ENCODE measurements at regions not wholly inside any gene's neighbourhood (a gene's known extent, or its start where the extent isn't known, plus 50 kb on each side); places are given as distances from the start of the nearest gene placed in this dataset.
"Not testable (repeated sequence)": the region's sequence is repeated elsewhere in the genome, so short reads cannot be mapped to it uniquely, and the experiment has no call there.

DNA sequence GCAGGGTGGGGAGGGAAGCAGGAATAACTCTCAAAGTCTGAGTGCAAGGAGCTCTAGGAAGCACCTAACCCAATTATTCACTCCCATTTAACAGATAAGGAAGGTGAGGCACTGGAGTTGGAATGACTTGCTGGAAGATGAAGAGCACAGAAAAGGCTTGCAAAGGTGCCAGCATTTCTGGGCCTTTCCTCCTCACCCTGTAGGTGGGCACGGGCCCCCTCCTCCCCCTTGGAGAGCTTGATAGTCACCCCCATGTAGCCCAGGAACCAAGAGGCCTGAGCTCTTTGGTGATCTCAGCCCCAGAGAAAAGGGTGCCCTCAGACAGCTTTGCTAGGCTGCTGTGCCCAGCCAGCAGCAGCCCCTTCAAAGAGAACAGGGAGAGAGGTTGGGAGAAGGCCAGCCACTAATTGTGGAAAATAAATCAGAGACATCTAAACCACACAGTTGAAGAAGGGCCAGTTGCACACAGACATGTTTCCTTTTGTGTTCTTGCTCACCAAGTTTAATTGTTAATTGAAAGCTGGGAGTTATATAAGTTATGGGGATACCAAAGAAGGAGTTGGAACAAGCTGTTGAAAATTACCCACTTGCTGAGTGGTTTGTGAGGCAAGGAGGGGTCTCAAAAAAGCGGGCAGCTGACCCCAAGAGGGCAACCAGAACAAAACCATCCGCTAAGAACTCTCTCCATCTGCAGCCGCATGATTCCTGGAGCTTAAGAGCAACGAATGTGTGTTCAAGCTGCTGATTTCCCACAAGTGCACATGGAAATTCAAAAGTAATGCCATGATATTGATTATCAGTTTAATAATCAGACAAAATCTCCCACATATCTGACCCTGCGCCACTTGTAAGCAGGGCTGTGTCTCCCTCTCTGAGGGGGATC is 77.0 kb downstream of the MRPL14 start:
- no peak for DNase-seq

DNA sequence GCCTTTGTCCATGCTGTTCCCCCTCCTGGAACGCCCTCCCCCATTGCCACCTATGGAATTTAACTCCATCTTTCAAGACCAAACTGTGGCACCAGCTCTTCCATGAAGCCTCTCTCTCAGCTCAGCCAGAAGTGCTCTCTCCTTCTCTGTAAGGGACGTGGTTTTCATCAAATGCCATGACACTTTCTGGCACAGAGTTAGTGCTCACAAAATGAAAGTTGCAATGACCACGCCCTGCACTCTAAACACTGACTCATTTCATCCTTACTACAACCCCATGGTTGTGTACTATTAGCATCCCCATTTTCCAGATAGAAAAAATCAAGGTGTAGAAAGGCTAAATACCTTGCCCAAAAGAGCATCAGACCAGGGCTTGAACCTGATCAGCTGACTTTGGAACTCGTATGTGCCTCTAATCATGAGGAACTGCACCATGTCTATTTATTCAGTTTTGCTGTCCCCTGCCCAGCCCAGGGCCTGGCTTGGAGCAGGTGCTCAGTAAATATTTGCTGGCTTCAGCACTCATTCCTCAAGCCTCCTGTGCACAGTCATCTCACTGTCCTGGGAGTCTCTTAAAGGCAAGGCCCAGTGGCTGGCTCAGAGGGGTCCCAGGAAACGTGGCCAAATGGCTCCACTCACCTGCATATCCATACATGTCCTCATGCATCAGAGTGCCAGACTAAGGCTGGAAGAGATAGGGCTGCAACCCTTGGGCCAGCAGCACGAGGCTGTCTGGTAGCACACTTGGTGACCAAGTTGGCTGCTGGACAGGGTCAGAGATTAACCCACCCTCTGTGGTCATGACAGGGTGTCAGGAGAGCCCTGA is 77.9 kb downstream of the MRPL14 start:
- DNase-seq: no peak

DNA sequence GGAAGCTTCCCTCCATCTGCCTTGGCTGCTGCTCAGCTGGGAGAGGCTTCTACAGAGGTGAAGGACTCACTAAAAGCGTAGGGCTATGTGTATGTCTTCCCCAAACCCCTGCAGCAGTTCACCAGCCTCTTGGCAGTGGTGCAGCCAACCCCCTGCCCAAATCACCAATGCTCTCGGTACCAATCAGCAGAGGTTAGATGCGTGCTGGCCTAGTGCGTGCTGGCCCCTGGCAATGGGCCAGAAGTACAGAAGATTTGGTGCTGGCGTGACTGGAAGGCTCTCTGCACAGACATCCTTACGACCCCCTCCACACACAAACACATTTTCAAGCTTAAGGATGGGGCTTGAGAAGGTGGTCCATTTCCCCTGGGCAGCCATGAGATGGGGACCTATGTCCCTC is 79.0 kb downstream of the MRPL14 start:
- no peak for DNase-seq

- DNase-seq: no peak
Observed at GRCh38 chr6:44047801-44048200, 79.5 kb downstream of the MRPL14 start.

DNA sequence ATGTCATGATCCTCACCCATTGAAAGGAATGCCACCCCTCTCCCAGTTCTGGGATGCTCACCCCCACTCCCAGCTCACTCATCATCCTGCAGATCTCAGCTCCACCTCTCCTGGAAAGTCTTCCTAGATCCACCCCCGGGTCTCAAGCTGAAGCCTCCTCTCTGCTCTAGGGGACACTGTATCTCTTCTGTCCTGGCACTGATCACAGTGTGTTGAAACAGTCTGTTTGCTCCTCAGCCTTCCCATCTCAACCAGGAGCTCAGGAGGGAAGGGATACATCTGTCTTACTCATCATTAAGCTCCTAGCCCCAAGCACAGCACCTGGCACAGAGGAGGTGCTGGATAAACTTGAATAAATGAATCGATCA is 80.1 kb downstream of the MRPL14 start:
- no peak for DNase-seq

DNA sequence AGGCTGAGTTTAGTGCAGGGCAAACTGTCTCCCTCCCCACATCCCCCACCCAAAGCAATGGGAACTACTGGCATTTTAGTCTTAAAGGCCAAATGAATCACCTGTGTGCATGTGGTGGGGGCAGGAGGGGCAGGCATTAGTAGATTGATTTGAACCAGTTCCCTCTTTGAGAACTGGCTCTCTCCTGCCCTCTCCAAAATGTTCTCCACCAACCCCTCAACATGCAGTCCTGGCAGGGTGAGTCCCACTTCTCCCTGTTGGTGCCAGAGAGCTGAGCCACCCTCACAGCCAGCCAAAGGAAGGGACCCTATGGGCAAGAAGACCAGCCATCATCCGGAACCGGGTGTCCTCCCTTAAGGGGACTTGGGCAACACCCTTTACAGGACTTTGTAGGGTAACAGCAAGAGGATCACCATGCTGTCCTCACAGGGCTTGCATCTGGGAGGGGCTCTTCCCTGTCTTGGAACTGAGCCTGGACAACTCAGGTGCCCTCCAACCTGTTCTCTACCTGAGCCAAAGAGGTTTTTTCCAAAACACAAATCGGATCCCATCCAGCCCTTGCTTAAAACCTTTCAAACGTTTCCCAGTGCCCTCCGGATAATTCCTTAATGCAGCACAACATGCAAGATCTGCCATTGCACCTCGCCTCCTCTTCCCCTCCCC is 80.6 kb downstream of the MRPL14 start:
- no peak for DNase-seq

- DNase-seq: no peak
Observed at GRCh38 chr6:44045672-44046015, 81.6 kb downstream of the MRPL14 start.

DNA sequence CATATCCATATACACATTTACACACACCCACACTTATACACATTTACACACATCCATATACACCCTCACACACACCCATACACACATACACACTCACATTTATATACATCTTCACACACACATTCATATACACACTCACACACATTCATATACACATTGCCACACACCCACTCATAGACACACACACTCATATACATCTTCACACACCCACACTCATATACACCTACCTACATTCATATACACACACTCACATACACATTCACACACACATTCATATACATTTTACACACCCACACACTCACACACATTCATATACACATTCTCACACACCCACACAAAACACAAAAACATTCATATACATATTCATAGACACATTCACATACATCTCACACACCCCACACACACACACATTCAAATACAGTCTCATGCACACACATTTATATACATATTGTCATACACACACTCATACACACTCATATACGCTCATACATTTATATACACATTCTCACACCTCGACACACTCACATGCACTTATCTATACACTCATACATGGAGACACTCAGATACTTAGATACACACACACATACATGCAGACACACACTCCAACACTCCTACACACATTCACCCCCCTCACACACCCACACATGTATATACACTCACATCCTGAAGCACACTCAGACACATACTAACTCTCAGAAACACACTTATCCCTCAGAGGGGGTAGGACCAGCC is 82.1 kb downstream of the MRPL14 start:
- no peak for DNase-seq

- no peak for DNase-seq
Observed at GRCh38 chr6:44044154-44044539, 83.1 kb downstream of the MRPL14 start.

DNA sequence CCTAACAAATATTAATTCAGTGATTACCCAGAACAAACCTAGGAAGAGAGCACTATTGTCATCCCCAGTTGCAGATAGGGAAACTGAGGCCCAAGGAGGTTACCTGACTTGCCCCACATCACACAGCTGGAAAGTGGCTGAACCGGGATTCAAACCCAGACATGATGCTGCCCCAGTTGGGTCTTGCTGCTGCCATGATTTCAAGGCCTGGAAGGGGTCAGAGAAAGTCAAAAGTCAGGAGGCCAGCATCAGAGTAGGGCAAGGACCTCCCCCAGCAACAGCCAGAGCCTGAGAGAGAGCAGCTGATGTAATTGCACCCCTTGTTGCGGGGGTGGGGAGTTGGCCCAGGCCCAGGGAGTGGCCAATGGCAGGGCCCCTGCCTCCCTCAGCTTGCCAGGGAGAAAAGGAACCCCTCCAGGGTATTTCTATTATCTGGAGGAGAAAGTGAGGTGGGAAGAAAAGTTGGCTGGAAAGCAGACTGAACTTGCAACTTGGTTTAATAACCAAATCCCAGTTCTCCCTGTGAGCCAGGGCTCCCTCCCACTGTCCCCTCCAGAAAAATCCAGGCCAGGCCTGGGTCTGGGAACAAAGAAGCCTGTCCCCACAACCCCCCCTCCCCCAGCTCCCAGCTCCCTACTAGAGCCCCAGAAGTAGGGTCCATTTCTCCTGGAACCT is 83.6 kb downstream of the MRPL14 start:
- no peak for DNase-seq

DNA sequence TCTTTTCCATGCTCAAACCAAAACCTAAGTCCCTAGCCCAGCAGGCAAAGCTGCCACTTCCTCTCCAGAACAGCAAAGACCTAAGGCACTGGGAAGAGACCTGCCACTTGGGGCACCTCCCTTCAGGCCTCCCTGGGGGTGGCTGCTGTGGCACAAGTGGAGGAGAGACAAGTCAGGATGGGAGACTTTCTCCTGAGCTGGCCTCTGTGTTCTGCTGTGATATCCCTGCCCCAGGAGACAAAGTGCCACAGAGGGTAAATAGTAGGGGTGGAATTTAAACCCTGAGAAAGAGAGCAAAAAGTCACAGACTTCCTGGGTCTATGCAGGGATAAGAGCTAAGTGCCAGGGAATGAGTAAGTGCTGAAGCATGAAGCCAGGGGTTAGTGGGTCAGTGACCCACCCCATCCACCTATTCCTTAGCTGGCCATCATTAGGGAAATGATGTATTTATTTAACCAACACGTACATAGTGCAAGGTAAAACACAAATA is 84.2 kb downstream of the MRPL14 start:
- no peak for DNase-seq

DNA sequence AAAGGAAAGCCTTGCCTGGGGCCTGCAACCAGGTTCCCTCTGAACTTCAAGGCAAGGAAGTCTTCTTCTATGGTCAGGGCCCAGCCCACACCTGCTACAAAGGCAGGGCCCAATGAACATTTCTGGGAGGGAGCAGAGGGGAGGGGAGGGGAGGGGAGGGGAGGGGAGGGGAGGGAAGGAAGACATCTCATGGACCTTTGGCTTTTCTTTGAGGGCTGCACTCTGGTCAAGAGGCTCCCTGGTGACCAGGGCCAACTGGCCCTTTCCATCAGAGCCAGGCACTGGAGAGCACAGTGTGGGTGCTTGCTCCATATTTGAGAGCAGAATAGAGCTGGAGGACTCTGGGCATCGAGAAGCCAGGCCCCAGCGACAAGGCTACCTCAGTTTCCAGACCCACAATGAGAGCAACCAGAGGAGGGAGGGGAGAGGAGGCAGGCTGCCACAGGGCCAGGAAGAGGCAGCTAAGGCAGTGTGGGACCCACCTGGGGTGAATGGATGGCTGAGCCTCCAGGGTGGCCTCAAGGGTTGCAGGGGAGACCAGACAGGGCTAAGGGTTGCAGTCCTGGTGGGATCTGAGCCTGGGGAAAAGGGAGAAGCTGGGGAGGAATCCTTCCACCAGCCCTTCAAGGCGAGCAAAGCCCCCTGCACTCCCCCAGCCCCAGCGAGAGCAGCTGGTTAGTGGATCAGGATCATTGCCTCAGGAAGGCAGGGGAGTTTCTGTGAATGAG is 84.8 kb downstream of the MRPL14 start:
- no peak for DNase-seq

DNA sequence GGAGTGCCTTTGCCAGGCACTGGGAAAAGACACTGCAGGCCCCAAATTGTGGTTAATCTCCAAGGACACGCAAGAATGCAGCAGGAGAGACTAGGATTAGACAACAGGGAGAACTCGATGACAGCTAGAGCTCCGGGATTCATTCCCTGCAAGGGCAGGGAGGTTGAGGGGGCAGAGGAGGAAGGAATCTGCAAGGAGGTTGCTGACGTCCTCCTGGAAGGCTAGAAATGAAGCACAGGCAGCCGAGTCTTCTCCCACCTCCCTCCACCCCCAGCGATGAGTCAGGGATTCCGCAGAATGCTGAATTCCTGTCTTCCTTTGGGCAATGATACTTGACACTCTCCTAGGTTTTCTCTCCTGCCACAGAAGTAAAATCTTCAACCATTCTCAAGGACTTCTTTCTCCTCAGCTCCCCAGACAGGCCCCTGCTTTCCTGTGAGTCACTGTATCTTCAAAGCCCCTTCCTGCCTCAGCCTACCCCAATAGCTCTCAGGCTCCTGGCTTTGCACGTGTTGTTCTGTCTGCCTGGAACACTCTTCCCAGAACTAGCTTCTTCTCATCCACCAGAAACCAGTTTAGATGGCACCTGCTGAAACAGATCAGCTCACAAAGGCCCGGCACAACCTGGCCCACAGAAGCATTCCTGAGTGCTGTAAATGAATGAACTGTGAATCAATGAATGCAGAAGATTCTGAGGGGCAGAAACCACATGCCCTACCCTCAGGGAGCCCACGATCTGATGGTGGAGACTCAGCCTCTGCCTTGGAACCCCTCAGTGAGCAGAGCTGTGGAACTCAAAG is 85.6 kb downstream of the MRPL14 start:
- no peak for DNase-seq

GRCh38 chr6:44040786-44041185 is 86.5 kb downstream of the MRPL14 start:
- no peak for DNase-seq

DNA sequence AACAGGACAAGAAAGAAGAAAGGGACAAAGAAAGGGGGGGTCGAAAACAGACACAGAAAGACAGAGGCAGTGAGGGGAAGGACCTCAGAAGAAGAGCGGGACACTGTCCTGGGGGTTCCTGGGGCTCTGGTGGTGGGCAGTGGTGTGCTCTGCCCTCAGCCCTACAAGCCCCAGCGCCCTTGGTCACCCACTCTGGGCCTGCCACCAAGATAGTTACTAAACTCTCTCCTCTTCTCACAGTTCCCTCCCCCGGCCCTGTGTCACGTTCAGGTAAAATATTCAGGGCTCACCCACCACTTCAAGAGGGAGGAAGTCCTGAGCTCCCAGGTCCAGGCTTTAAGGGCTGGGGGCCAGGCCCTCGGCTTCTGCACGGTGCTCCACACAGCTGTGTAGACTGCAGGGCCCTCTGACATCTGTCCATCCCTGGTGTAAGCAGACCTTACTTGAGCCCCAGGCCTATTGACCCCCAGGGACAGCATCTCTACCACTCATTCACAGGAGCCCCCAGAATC is 87.4 kb downstream of the MRPL14 start:
- DNase-seq: no peak

- no peak for DNase-seq
Observed at GRCh38 chr6:44039191-44039719, 88.0 kb downstream of the MRPL14 start.

- no peak for DNase-seq
Observed at GRCh38 chr6:44038543-44039065, 88.6 kb downstream of the MRPL14 start.

DNA sequence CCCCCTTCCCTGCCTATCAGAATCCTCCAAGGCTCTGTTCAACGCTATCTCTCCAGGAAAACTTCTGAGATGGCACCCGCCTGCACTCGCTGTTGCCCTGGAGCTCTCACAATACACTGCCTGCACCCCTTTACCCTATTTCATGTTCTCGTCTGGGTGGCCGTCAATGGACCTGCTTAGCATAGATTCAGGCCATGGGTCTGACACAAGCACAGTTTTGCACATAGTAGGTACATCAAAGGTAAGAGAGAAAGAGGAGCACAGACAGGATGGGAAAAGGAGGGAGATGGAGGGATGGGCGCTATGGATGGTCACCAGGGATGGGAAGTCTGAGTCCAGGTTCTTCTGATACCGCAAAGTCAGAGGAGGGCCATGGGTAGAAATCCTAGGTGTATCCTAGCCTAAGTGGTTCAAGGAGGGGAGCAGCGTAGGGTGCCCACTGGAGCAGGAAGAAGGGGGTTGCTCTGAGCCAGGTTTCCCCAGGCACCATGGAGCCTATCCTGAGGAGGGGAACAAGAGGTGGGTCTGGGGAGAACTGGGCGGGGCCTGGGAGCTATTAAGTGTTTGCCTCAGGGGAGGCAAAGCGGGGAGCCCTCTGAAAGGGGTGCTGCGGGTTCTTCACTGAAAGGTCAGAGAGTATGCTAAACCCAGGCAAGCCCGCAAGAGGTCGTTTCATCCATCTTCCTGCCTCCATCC is 89.3 kb downstream of the MRPL14 start:
- no peak for DNase-seq

GRCh38 chr6:44037276-44037675 is 90.0 kb downstream of the MRPL14 start:
- DNase-seq: not testable (repeated sequence)

All from SHP77 treated with DMSO at 0.1 percent for 48 hours (cell line).